ENCODE measurements at regions not wholly inside any gene's neighbourhood (a gene's known extent, or its start where the extent isn't known, plus 50 kb on each side); places are given as distances from the start of the nearest gene placed in this dataset.

- TF ChIP-seq CTCF (IDR thresholded peaks at IDR 0.05 in 4 of 5, conservative IDR thresholded peaks at IDR 0.05 in 1 of 5) (no peak), POLR2A (IDR thresholded peaks at IDR 0.05) (no peak)
Measured at GRCh38 chr6:53419026-53419425, 70.3 kb upstream of the ELOVL5 start.

Measured in gastrocnemius medialis (tissue), 4 donors.